ENCODE measurements at regions not wholly inside any gene's neighbourhood (a gene's known extent, or its start where the extent isn't known, plus 50 kb on each side); places are given as distances from the start of the nearest gene placed in this dataset.

GRCh38 chr2:16228471-16228870 lies 288.1 kb downstream of the MYCN start (continued):
- TF ChIP-seq RBBP5 (IDR thresholded peaks at IDR 0.05; ENCODE audit: borderline replicate concordance, low read depth, low read length) (no peak), TCF12 (IDR thresholded peaks at IDR 0.05; ENCODE audit: low read depth, low read length) (no peak), CTCF (IDR thresholded peaks at IDR 0.05; ENCODE audit: control extremely low read depth in 1 of 3, insufficient read depth in 1 of 3, low read depth in 1 of 3, low read length in 3 of 3) (no peak)

All from H1 (cell line).